ENCODE measurements at regions not wholly inside any gene's neighbourhood (a gene's known extent, or its start where the extent isn't known, plus 50 kb on each side); places are given as distances from the start of the nearest gene placed in this dataset.
"Not testable (repeated sequence)": the region's sequence is repeated elsewhere in the genome, so short reads cannot be mapped to it uniquely, and the experiment has no call there.

GRCh38 chr10:28991333-28992270 lies 297.3 kb upstream of the LYZL1 start:
- H3K36me3 ChIP-seq (ENCODE audit: control insufficient read depth, low read depth, low read length): no peaks in the 10 kb centered on the region
- no peaks in the 10 kb centered on the region for H3K27me3 ChIP-seq (ENCODE audit: control insufficient read depth, insufficient read depth, low read length)
- H3K4me1 ChIP-seq (ENCODE audit: control insufficient read depth, low read depth, low read length): no peaks in the 10 kb centered on the region
- no peaks in the 10 kb centered on the region for H3K9me3 ChIP-seq (ENCODE audit: control insufficient read depth, low read depth, low read length)
- no peak overlapping the region for H3K27ac ChIP-seq (ENCODE audit: low read length)
- H3K4me3 ChIP-seq (ENCODE audit: low read length): no peak overlapping the region
- H3K9ac ChIP-seq (ENCODE audit: low read length): no peak overlapping the region

DNA sequence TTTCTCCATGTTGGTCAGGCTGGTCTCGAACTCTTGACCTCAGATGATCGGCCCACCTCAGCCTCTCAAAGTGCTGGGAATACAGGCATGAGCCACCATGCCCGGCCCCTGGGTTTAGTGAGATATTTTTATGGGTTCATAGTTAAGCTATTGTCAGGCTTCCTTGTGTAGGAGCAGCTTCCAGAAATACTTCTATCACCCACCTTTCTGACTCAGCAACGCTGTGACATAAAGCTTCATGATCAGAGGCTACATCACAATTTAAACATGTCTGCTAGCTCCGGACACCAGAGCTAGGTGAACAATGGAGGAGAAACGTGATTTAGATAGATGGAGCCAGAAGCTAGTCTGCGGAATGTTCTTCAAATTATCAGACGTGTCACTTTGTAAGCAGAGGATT lies 295.8 kb upstream of the LYZL1 start:
- Histone ChIP-seq H3K9me3 (ENCODE audit: control insufficient read depth, low read depth, low read length) (no peaks in the 10 kb centered on the region), H3K4me3 (ENCODE audit: low read length) (no peak overlapping the region), H3K27ac (ENCODE audit: low read length) (no peak overlapping the region), H3K36me3 (ENCODE audit: control insufficient read depth, low read depth, low read length) (no peaks in the 10 kb centered on the region), H3K4me1 (ENCODE audit: control insufficient read depth, low read depth, low read length) (no peaks in the 10 kb centered on the region), H3K9ac (ENCODE audit: low read length) (no peak overlapping the region), H3K27me3 (ENCODE audit: control insufficient read depth, insufficient read depth, low read length) (no peaks in the 10 kb centered on the region)

DNA sequence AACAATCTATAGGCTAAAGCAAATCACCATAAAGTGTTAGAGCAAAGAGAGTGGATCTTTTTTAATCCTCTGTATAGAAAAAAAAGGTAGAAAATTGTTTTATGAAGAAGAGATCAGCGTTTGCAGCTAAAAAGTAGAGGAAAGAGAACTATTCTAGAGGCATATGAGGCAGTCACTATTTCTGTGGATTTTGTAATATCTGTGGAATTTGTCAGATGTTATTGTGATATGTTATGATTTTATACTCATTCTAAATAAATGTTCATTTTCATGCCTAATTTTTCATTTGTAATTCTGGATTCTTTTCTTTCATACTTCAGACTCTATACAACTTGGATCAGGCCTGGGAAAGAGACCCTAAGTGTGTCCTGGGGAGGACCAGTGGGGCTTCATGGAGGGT lies 295.0 kb upstream of the LYZL1 start:
- H3K36me3 ChIP-seq (ENCODE audit: control insufficient read depth, low read depth, low read length): no peaks in the 10 kb centered on the region
- H3K9me3 ChIP-seq (ENCODE audit: control insufficient read depth, low read depth, low read length): no peaks in the 10 kb centered on the region
- no peaks in the 10 kb centered on the region for H3K4me1 ChIP-seq (ENCODE audit: control insufficient read depth, low read depth, low read length)
- no peaks in the 10 kb centered on the region for H3K27me3 ChIP-seq (ENCODE audit: control insufficient read depth, insufficient read depth, low read length)
- H3K27ac ChIP-seq (ENCODE audit: low read length): no peak overlapping the region
- no peak overlapping the region for H3K9ac ChIP-seq (ENCODE audit: low read length)
- H3K4me3 ChIP-seq (ENCODE audit: low read length): no peak overlapping the region

- not testable (repeated sequence) for H3K27ac ChIP-seq (ENCODE audit: low read length); H3K4me1 ChIP-seq (ENCODE audit: control insufficient read depth, low read depth, low read length); H3K36me3 ChIP-seq (ENCODE audit: control insufficient read depth, low read depth, low read length); H3K4me3 ChIP-seq (ENCODE audit: low read length); H3K27me3 ChIP-seq (ENCODE audit: control insufficient read depth, insufficient read depth, low read length); H3K9ac ChIP-seq (ENCODE audit: low read length); H3K9me3 ChIP-seq (ENCODE audit: control insufficient read depth, low read depth, low read length)
These were observed 294.1 kb upstream of the LYZL1 start for GRCh38 chr10:28994802-28995201.

DNA sequence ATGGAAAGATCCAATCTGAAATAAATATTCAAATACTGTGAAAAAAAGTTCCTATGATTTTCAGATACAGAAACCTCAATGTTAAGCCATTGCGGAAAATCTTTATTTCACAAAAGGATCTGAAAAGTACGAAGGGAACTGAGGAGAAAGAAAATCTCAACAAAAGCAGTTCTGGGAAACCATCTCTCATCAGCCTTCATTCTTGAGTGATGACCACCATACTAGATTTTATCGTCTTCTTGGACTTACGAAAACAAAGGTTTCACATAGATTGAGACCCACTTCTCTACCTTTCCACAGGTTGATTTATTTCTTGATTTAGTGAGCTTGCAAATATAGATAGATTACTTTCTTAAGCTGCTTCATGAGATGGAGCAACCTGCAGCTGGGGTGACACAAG lies 293.4 kb upstream of the LYZL1 start:
- Histone ChIP-seq H3K9me3 (ENCODE audit: control insufficient read depth, low read depth, low read length) (no peaks in the 10 kb centered on the region), H3K9ac (ENCODE audit: low read length) (no peak overlapping the region), H3K27me3 (ENCODE audit: control insufficient read depth, insufficient read depth, low read length) (no peaks in the 10 kb centered on the region), H3K4me1 (ENCODE audit: control insufficient read depth, low read depth, low read length) (no peaks in the 10 kb centered on the region), H3K36me3 (ENCODE audit: control insufficient read depth, low read depth, low read length) (no peaks in the 10 kb centered on the region), H3K4me3 (ENCODE audit: low read length) (no peak overlapping the region), H3K27ac (ENCODE audit: low read length) (no peak overlapping the region)

DNA sequence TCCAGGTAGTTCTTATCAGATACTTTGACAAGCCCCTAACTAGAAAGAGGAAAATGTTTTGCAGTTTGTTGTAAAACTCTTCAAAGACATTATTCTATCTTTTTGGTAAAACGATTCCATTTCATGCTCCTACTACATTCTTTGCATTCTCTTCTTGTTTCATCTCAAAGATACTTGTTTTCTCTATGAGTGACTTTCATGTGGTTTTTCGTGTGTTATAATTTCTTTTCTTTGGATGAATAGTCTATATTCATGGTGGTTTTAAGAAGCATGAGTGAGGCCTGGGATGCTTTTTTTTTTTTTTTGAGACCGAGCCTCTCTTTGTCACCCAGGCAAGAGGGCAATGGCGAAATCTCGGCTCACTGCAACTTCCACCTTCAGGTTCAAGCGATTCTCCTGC lies 292.5 kb upstream of the LYZL1 start:
- Histone ChIP-seq H3K9ac (ENCODE audit: low read length) (no peak overlapping the region), H3K27ac (ENCODE audit: low read length) (no peak overlapping the region), H3K36me3 (ENCODE audit: control insufficient read depth, low read depth, low read length) (no peaks in the 10 kb centered on the region), H3K27me3 (ENCODE audit: control insufficient read depth, insufficient read depth, low read length) (no peaks in the 10 kb centered on the region), H3K9me3 (ENCODE audit: control insufficient read depth, low read depth, low read length) (no peaks in the 10 kb centered on the region), H3K4me1 (ENCODE audit: control insufficient read depth, low read depth, low read length) (no peaks in the 10 kb centered on the region), H3K4me3 (ENCODE audit: low read length) (no peak overlapping the region)

- no peaks in the 10 kb centered on the region for H3K36me3 ChIP-seq (ENCODE audit: control insufficient read depth, low read depth, low read length)
- H3K27ac ChIP-seq (ENCODE audit: low read length): no peak overlapping the region
- no peaks in the 10 kb centered on the region for H3K9me3 ChIP-seq (ENCODE audit: control insufficient read depth, low read depth, low read length)
- no peaks in the 10 kb centered on the region for H3K4me1 ChIP-seq (ENCODE audit: control insufficient read depth, low read depth, low read length)
- H3K4me3 ChIP-seq (ENCODE audit: low read length): no peak overlapping the region
- H3K9ac ChIP-seq (ENCODE audit: low read length): no peak overlapping the region
- H3K27me3 ChIP-seq (ENCODE audit: control insufficient read depth, insufficient read depth, low read length): no peaks in the 10 kb centered on the region
These were observed 291.8 kb upstream of the LYZL1 start for GRCh38 chr10:28996947-28997551.

DNA sequence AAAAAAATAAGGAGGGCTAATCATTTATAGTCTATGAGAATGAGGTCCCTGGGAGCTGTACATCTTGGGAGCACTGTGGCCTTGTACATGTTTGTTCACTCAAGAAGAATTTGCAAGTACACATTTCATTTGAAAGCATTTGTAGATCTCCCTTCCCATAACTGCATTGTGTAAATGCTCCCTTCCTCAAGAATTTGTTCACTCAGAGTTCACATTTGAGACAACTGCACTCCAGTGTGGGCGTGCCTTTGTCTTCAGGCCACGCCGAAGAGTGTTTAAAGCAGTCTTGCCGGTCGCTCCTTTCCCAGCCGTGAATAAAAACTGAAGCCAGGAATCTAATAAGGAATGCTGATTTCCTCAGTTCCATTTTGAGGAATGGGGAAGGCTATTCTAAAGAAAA lies 291.1 kb upstream of the LYZL1 start:
- Histone ChIP-seq H3K27ac (ENCODE audit: low read length) (no peak overlapping the region), H3K4me1 (ENCODE audit: control insufficient read depth, low read depth, low read length) (no peaks in the 10 kb centered on the region), H3K4me3 (ENCODE audit: low read length) (no peak overlapping the region), H3K27me3 (ENCODE audit: control insufficient read depth, insufficient read depth, low read length) (no peaks in the 10 kb centered on the region), H3K9me3 (ENCODE audit: control insufficient read depth, low read depth, low read length) (no peaks in the 10 kb centered on the region), H3K9ac (ENCODE audit: low read length) (no peak overlapping the region), H3K36me3 (ENCODE audit: control insufficient read depth, low read depth, low read length) (no peaks in the 10 kb centered on the region)

DNA sequence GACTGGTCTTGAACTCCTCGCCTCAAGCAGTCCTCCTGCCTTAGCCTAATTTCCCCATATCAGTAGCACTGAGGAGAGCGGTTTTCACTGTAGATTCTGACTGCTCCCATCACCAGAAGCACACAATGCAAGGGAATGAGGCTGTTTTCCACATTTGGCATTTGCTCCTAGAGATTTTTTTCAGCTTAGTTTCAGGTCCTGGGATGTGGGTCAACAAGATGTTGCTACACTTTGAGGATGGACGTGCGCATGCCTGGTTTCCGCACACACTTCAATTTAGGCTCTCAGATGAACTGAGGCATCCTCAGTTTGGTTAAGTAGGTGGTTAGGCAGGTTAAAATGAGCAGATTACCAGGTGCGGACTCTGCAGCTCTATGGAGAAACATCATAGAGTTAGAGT lies 287.1 kb upstream of the LYZL1 start:
- Histone ChIP-seq H3K27me3 (ENCODE audit: control insufficient read depth, insufficient read depth, low read length) (no peaks in the 10 kb centered on the region), H3K9me3 (ENCODE audit: control insufficient read depth, low read depth, low read length) (no peaks in the 10 kb centered on the region), H3K4me3 (ENCODE audit: low read length) (no peak overlapping the region), H3K9ac (ENCODE audit: low read length) (no peak overlapping the region), H3K36me3 (ENCODE audit: control insufficient read depth, low read depth, low read length) (no peaks in the 10 kb centered on the region), H3K4me1 (ENCODE audit: control insufficient read depth, low read depth, low read length) (no peaks in the 10 kb centered on the region), H3K27ac (ENCODE audit: low read length) (no peak overlapping the region)

DNA sequence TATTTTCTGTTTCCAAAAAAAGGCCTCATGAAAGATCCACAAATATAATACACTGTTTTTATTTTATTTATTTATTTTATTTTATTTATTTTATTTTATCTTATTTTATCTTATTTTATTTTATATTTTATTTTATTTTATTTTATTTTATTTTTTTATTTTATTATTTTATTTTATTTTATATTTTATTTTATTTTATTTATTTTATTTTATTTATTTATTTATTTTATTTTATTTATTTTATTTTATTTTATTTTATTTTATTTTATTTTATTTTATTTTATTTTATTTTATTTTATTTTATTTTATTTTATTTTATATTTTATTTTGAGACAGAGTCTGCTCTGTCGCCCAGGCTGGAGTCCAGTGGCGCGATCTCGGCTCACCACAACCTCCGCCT lies 285.9 kb upstream of the LYZL1 start:
- not testable (repeated sequence) for H3K27me3 ChIP-seq (ENCODE audit: control insufficient read depth, insufficient read depth, low read length); H3K4me1 ChIP-seq (ENCODE audit: control insufficient read depth, low read depth, low read length); H3K27ac ChIP-seq (ENCODE audit: low read length); H3K4me3 ChIP-seq (ENCODE audit: low read length); H3K9ac ChIP-seq (ENCODE audit: low read length); H3K9me3 ChIP-seq (ENCODE audit: control insufficient read depth, low read depth, low read length); H3K36me3 ChIP-seq (ENCODE audit: control insufficient read depth, low read depth, low read length)

- Histone ChIP-seq H3K9ac (ENCODE audit: low read length) (no peak overlapping the region), H3K9me3 (ENCODE audit: control insufficient read depth, low read depth, low read length) (no peaks in the 10 kb centered on the region), H3K27ac (ENCODE audit: low read length) (no peak overlapping the region), H3K27me3 (ENCODE audit: control insufficient read depth, insufficient read depth, low read length) (no peaks in the 10 kb centered on the region), H3K4me1 (ENCODE audit: control insufficient read depth, low read depth, low read length) (peaks cover 3% of the 10 kb centered on the region), H3K4me3 (ENCODE audit: low read length) (no peak overlapping the region), H3K36me3 (ENCODE audit: control insufficient read depth, low read depth, low read length) (no peaks in the 10 kb centered on the region)
These were observed 282.9 kb upstream of the LYZL1 start for GRCh38 chr10:29005988-29006387.

- no peak overlapping the region for H3K4me3 ChIP-seq (ENCODE audit: low read length)
These were observed 281.5 kb upstream of the LYZL1 start for GRCh38 chr10:29007370-29007747.

More at GRCh38 chr10:29007370-29007747, 281.5 kb upstream of the LYZL1 start:
- H3K27ac ChIP-seq (ENCODE audit: low read length): no peak overlapping the region
- H3K36me3 ChIP-seq (ENCODE audit: control insufficient read depth, low read depth, low read length): no peaks in the 10 kb centered on the region
- H3K9me3 ChIP-seq (ENCODE audit: control insufficient read depth, low read depth, low read length): no peaks in the 10 kb centered on the region
- H3K9ac ChIP-seq (ENCODE audit: low read length): no peak overlapping the region
- no peaks in the 10 kb centered on the region for H3K27me3 ChIP-seq (ENCODE audit: control insufficient read depth, insufficient read depth, low read length)
- peaks cover 3% of the 10 kb centered on the region for H3K4me1 ChIP-seq (ENCODE audit: control insufficient read depth, low read depth, low read length)

All from iPS-18a (cell line).